GM21825 (cell line): ENCODE measurements at regions not wholly inside any gene's neighbourhood (a gene's known extent, or its start where the extent isn't known, plus 50 kb on each side); places are given as distances from the start of the nearest gene placed in this dataset.

Source experiments
- ATAC-seq: cut with Tn5 transposase; IDR thresholded peaks from one replicate; pipeline ENCODE4 v1.9.1; 2021; ENCODE audit warnings: mild to moderate bottlenecking, moderate library complexity; ENCODE audit not compliant: unreplicated experiment

GRCh38 chr22:49431551-49431950, 396.1 kb downstream of the BRD1 start:
- no peak for ATAC-seq

- no peak for ATAC-seq
These were observed 398.6 kb downstream of the BRD1 start for GRCh38 chr22:49429066-49429465.

- ATAC-seq: no peak
These were observed 399.7 kb downstream of the BRD1 start for GRCh38 chr22:49427941-49428340.

GRCh38 chr22:49427341-49427740, 400.3 kb downstream of the BRD1 start:
- ATAC-seq: no peak

GRCh38 chr22:49426618-49427266, 400.9 kb downstream of the BRD1 start:
- no peak for ATAC-seq

GRCh38 chr22:49426098-49426497, 401.6 kb downstream of the BRD1 start:
- ATAC-seq: no peak

- ATAC-seq: no peak
These were observed 402.3 kb downstream of the BRD1 start for GRCh38 chr22:49425356-49425755.

GRCh38 chr22:49424893-49425270, 402.8 kb downstream of the BRD1 start:
- ATAC-seq: no peak

GRCh38 chr22:49423125-49423650, 404.5 kb downstream of the BRD1 start:
- ATAC-seq: no peak

- no peak for ATAC-seq
These were observed 405.0 kb downstream of the BRD1 start for GRCh38 chr22:49422701-49423100.

GRCh38 chr22:49420651-49421050, 407.0 kb downstream of the BRD1 start:
- no peak for ATAC-seq

GRCh38 chr22:49419661-49420060, 408.0 kb downstream of the BRD1 start:
- ATAC-seq: no peak

- no peak for ATAC-seq
These were observed 408.7 kb downstream of the BRD1 start for GRCh38 chr22:49418943-49419342.

GRCh38 chr22:49418341-49418894, 409.3 kb downstream of the BRD1 start:
- no peak for ATAC-seq

GRCh38 chr22:49417833-49418232, 409.8 kb downstream of the BRD1 start:
- no peak for ATAC-seq

- ATAC-seq: no peak
These were observed 410.3 kb downstream of the BRD1 start for GRCh38 chr22:49417326-49417725.

- ATAC-seq: no peak
These were observed 412.3 kb downstream of the BRD1 start for GRCh38 chr22:49415151-49415951.

GRCh38 chr22:49413551-49413950, 414.1 kb downstream of the BRD1 start:
- no peak for ATAC-seq

- no peak for ATAC-seq
These were observed 414.5 kb downstream of the BRD1 start for GRCh38 chr22:49413146-49413545.

- ATAC-seq: no peak
These were observed 415.4 kb downstream of the BRD1 start for GRCh38 chr22:49412236-49412635.

- no peak for ATAC-seq
These were observed 416.4 kb downstream of the BRD1 start for GRCh38 chr22:49411236-49411635.
